ENCODE measurements at regions not wholly inside any gene's neighbourhood (a gene's known extent, or its start where the extent isn't known, plus 50 kb on each side); places are given as distances from the start of the nearest gene placed in this dataset.
"Not testable (repeated sequence)": the region's sequence is repeated elsewhere in the genome, so short reads cannot be mapped to it uniquely, and the experiment has no call there.

GRCh38 chr10:117460846-117461765 lies 81.4 kb upstream of the EMX2 start:
- in situ Hi-C loops (cut with MboI; ENCODE audit: low sequenced_read_pairs, unreplicated experiment) = no loop called here
- no peak for TF ChIP-seq CTCF (IDR thresholded peaks at IDR 0.05; ENCODE audit: borderline replicate concordance, control extremely low read depth, extremely low read depth, insufficient read depth, missing control alignments)
- DNase-seq (ENCODE audit: low spot score) = no peak

- no peak for DNase-seq (ENCODE audit: low spot score)
- no peak for TF ChIP-seq CTCF (IDR thresholded peaks at IDR 0.05; ENCODE audit: borderline replicate concordance, control extremely low read depth, extremely low read depth, insufficient read depth, missing control alignments)
- in situ Hi-C loops (cut with MboI; ENCODE audit: low sequenced_read_pairs, unreplicated experiment) = no loop called here
Measured at GRCh38 chr10:117458571-117458970, 83.3 kb upstream of the PDZD8 start.

GRCh38 chr10:117457932-117458331 lies 82.7 kb upstream of the PDZD8 start:
- DNase-seq (ENCODE audit: low spot score) = no peak
- TF ChIP-seq CTCF (IDR thresholded peaks at IDR 0.05; ENCODE audit: borderline replicate concordance, control extremely low read depth, extremely low read depth, insufficient read depth, missing control alignments) = no peak
- in situ Hi-C loops (cut with MboI; ENCODE audit: low sequenced_read_pairs, unreplicated experiment) = no loop called here

GRCh38 chr10:117457071-117457810 lies 82.0 kb upstream of the PDZD8 start:
- in situ Hi-C loops (cut with MboI; ENCODE audit: low sequenced_read_pairs, unreplicated experiment) = no loop called here
- no peak for TF ChIP-seq CTCF (IDR thresholded peaks at IDR 0.05; ENCODE audit: borderline replicate concordance, control extremely low read depth, extremely low read depth, insufficient read depth, missing control alignments)
- no peak for DNase-seq (ENCODE audit: low spot score)

GRCh38 chr10:117455346-117455745 lies 80.1 kb upstream of the PDZD8 start:
- no peak for TF ChIP-seq CTCF (IDR thresholded peaks at IDR 0.05; ENCODE audit: borderline replicate concordance, control extremely low read depth, extremely low read depth, insufficient read depth, missing control alignments)
- in situ Hi-C loops (cut with MboI; ENCODE audit: low sequenced_read_pairs, unreplicated experiment) = no loop called here
- no peak for DNase-seq (ENCODE audit: low spot score)

GRCh38 chr10:117454502-117454901 lies 79.3 kb upstream of the PDZD8 start:
- TF ChIP-seq CTCF (IDR thresholded peaks at IDR 0.05; ENCODE audit: borderline replicate concordance, control extremely low read depth, extremely low read depth, insufficient read depth, missing control alignments) = no peak
- DNase-seq (ENCODE audit: low spot score) = no peak
- in situ Hi-C loops (cut with MboI; ENCODE audit: low sequenced_read_pairs, unreplicated experiment) = no loop called here

- DNase-seq (ENCODE audit: low spot score); in situ Hi-C loops (cut with MboI; ENCODE audit: low sequenced_read_pairs, unreplicated experiment): not testable (repeated sequence)
Measured at GRCh38 chr10:117453484-117453883, 78.2 kb upstream of the PDZD8 start.

Data from GM13976 (cell line).